GOT3 (cell line): ENCODE measurements at regions not wholly inside any gene's neighbourhood (a gene's known extent, or its start where the extent isn't known, plus 50 kb on each side); places are given as distances from the start of the nearest gene placed in this dataset.

ENCODE experiments used
- DNase-seq: peaks from one replicate; lab custom pipeline; 2025; ENCODE audit warnings: mixed read lengths; lab: John Stamatoyannopoulos, UW

DNA sequence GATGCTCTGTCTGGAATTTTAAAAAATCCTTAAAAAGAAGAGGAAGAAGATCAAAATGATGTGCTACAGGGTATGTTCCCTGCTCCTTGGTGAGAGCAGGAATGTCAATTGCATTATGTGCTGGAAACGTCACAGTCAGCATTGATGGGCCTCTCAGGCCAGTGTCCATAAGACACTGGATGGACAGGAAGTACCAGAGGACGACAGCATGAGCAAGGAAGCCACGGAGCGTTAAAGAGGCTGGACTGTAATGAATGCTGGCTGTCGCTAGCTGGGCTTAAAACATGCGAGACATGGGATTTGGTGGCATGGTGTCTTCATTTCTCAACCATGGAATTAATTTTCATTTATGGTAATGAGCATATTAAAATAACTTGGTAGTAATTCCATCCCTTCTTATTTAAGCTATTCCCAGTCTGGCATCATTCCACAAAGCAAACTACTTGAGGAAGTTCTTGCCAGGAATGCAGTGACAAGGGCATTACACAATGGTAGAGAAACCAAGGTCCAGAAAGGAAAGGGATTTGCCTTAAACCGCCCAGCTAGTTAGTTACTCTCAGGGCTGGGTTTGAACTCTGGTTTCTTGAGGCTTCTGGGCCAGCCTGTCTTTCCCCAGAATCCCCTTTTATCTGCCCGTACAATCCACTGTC, 166.6 kb upstream of the SOX4 start:
- DNase-seq, result no peak

DNA sequence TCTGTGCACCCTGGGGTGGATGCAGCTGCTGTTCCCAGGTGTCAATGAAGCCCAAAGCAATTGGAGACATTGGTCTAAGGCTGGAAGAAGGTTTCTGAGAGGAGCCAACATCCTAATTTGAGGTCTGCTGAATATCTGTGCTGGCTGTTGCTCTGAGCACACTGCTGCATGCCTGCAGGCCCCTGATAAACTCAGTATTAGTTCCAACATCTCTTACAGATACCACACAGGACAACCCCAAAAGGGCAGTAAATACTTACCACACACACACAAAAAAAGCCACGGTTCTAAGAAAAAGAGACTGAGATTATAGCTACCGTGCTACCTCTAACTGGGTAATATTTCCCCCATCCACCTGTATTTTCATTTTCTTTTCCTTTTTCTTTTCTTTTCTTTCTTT, 164.3 kb upstream of the SOX4 start:
- DNase-seq, result no peak

DNA sequence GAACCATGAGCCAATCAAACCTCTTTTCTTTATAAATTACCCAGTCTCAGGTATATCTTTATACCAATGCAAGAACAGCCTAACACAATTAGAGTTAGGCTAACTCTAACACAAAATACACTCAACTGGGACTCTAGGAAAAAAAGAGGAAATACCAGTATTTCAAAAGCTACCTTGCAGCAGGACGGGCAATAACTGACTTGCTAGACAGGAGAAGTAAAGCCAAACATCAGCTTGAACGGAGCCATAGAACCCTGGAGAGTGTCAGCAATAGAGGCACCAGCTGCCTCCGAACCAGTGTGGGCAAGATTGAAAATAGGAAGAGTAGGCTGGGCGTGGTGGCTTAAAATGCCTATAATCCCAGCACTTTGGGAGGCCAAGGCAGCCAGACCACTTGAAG, 162.0 kb upstream of the SOX4 start:
- DNase-seq, result no peak

DNA sequence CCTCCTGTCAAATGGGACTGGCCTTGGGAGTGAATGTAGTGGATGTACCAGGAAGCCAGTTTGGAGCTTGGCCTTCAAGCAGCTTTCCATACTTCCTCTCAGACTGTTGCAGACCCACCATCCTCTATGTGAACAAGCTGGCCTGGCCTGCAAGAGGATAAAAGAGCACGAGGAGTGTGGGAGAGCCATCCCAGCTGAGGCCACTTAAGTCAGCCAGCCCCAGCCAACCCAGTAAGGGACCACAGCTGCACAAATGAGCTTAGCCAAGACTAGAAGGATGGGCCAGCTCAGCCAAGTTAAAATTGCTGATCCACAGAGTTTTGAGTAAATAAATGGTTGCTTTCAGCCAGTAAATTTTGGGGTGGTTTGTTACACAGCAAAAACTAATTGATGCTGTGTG, 156.9 kb upstream of the SOX4 start:
- no peak for DNase-seq

DNA sequence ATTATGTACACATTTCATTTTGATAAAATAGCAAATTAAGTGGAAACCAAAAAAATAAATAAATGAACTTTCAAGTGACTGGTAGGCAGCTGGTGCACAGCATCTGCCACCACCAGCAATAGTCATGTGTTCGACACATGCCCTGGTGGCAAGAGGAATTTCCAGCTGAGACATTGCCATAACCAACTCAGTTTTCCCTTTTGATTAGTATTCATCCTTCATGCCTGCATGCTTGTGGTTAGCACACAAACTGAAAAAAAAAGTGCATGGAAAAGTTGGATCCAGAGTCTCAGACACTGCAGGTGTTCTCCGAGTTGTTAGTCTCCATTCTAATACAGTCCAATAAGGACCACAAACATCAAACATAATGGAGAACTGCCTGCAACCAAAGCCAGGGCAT, 156.0 kb upstream of the SOX4 start:
- DNase-seq, result no peak

DNA sequence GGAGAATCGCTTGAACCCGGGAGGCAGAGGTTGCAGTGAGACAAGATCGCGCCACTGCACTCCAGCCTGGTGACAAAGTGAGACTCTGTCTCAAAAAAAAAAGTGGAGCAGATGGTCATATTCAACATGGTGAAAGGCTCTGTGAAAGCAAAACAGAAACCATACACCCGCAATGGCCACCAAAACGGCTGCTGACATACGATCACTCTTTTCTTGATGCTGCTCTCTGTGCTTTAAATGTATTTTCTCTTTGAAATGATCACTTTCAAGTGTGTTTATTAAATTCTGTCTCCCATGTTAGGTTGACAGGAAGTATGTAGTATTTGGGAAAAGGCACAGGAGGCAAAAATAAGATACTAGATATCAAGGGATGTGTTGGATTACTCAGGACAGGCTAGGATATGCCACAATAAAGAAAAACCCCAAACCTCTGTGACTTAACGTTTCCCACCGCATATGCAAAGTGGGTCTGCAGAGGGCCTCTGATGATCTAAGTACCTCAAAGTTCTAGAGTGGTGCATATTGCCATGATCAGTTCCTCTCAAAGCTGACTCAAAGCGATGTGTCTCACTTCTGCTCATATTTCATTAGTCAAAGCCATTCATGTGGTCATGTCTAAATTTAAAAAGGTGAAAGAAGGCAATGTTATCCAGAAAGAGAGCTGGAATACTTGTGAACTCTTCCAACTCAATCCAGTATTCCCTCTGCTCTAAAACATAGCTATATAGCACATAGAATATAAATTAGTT, 155.1 kb upstream of the SOX4 start:
- DNase-seq, result no peak

DNA sequence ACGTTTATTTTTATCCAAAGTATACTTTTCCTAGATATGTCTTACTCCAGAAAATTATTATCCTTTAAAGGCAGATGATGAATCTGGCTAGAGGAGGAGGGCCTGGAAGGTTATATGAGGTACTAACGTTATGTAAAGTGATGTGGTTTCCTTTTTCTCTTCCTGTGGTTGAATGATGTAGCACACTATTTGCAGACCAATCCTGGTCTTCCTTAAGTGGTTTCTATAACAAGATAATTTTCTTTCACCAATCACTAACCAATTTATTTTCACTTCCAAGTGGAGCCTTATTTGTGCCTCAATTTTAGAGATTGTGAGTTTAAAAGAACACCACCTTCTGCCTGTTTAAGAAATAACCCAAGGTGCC, 154.6 kb upstream of the SOX4 start:
- no peak for DNase-seq

DNA sequence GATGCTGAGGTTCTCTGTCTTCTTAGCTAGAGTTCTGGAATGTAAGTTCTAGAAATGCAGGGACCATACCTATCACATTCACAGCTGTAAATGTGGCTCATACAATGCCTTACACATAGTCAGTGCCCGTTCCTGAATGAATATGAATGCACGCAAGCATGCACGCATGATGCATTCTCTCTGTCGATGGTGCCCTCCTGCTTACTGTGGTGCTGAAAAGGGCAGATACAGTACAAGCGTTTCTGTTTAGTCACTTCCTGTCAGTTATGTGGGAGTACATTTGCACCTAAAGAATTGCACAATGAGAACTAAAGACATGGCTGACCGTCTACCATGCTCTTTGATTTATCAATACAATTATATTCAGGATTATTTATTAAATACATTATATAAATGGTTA, 152.2 kb upstream of the SOX4 start:
- no peak for DNase-seq

DNA sequence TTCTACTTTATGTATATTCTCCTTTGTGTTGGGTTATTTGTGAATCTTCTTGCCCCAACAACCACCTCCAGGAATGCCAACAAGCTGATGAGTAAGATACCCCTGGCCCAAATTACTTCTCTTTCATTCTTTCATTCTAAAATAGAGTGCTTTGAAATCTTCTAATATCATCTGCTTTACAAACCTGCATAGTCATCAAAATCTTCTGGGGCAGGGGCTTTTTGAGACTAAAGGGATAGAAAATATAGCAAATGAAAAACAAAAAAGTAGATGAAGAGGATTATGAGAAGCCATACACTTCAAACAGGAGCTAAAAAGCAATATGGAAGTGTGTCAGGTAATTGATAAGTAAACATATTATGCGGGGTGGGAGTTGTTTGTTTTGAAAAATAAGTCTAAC, 150.7 kb upstream of the SOX4 start:
- DNase-seq, result no peak

DNA sequence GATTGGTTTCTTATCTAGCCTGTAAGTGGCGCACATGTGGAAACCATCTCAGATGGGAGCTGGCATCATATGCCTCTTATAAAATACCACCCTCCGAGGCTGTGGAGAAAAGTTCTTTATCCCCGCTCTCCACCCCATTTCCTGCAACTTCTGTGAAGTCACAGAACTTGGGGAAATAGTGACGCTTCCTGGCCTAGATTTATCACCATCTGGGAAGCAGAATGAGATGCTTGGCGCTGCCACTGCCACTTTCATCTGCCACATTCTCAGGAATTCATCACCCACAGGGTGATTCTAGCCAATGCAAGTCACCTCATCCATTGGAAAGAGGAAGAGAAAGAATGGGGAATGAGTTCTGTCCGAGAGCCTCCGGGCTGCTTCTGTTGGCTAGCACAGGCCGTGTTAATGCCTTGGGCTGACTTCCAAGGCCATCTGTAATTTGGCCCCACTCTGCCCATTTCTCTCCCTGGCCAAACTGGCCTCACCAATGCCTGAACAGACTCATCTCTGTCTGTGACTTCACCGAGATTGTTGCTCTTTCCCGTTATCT, 148.8 kb upstream of the SOX4 start:
- DNase-seq, result no peak

DNA sequence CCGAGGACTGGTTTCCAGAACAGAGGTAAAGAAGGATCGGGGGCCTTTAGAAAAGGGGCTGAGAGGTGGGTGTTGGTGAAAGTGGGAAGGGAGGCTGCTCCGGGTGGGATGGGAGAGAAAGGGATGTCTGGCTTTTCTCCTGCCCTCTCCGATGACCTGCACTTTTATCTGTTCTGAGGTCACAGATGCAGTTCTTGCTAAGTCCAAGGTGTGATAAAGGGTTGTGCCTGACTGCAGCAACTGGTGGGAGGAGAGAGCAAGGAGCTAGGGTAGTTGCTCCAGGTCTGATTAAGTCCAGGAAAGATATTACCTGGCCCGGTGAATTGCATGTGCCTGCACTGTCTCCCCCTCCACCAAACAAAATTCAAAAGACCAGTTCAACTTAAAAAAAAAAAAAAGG, 145.6 kb upstream of the SOX4 start:
- DNase-seq, result no peak

DNA sequence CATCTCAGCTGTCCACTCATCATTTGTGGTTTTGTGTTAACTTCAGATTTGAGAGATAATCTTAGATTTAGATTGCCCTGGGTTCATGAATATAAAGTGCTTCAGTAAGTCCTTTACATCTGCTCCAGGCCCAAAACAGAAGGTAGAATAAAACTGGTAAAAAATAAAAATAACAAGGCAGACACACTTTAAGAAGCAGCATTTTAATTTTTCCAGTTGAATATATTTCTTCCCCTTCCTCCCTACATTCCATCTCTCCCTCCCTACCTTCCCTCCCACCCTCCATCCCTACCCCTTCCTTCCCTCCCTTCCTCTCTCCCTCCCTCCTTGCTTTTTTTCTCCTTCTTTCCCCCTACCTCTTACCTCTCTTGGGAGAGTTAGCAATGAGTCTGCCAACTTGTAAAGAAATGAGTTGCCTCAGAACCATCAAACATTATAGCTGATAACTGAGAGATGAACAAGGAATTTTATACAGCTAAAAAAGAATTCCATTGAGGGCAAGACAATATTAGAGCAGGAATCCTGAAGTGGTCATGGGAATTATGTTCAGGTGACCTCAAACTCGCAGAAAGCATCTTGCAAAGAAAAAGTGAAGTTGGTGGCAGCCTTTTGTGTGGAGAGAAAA, 145.0 kb upstream of the SOX4 start:
- no peak for DNase-seq

DNA sequence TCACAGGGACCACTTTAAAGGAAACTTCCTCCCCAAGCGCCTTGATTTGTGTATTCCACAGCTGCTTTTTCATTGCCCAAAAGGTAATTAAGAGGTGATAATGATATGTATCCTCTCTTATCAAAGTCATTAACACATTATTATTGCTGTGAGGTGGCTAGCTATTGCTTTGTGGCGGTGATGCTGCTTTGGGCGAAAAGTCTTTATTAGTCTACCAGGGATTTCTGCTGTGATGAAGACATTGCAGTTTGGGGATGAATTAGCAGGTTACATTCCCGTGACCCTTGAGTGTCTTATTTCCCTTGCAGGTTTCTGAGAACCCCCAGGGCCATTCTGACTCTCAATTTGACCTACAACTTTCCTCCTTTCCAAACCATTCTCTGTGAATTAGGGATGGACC, 143.4 kb upstream of the SOX4 start:
- DNase-seq, result no peak

DNA sequence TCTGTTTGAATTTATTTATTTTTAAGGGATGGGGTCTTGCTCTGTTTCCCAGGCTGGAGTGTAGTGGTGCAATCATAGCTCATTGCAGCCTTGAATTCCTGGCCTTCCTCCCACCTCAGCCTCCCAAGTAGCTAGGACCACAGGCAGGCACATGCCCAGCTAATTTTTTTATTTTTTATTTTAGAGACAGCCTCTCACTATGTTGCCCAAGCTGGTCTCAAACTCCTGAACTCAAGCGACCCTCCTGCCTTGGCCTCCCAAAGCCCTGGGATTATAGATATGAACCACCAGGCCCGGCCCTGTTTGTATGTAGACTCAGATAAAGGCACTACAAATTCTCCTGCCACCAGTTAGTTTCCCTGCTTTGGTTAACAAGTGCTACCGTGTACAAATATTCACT, 142.9 kb upstream of the SOX4 start:
- no peak for DNase-seq

DNA sequence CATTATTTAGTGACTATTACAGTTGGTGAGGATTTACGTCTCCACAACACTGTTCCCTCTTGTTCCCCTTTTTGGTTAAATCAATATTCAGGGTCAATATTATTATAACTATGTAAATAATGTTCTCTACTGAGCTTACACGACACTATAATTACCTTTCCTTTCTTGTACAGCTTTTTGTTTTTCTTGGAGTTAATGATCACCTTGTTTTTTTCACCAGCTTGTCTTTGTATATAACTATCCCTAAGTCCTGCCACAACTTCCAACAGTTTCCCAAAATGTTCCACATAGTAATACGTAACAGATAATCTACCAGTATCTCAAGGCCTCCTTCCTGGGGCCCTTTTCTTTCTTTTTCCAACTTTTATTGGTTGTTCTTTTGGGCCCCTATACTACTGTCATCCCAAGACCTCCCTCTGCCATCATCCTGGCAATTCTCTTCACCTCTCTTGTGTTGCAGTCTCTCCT, 142.0 kb upstream of the SOX4 start:
- DNase-seq, result no peak

DNA sequence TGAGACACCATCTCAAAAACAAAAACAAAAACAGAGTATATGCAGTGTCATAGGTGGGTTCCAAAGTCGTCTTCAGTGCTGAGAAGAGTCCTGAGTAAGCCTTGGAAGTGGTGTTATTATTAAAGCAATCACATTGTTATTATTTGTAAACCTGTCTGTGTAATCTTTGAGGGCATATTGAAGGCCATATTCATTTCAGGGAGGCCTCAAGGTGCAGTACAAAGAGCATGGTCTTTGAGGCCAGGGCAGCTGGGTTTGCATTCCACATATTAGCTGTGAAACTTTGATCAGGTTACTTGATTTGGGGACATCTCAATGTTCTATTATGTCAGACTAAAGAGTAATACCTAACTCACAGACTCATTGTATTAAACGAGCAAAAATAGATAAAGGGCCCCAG, 139.3 kb upstream of the SOX4 start:
- DNase-seq, result no peak

DNA sequence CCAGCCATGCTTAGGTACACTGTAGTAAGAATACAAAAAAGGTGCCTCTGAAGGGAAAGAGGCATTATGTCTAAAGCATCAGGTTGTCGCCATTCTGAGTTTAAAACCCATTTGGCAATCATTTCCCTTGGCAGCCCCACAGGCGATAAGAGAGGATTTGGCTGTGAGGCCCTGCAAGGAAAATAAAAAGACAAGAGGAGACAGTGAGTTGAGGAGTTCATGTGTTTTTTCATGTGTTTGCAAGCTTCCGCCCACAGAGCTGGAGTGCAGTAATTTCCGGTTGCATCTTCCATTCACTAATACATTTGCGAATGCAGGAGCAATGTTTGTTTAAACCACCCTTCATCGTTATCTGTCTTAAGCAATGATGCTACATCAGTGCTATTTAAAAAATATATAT, 138.5 kb upstream of the SOX4 start:
- DNase-seq, result no peak

DNA sequence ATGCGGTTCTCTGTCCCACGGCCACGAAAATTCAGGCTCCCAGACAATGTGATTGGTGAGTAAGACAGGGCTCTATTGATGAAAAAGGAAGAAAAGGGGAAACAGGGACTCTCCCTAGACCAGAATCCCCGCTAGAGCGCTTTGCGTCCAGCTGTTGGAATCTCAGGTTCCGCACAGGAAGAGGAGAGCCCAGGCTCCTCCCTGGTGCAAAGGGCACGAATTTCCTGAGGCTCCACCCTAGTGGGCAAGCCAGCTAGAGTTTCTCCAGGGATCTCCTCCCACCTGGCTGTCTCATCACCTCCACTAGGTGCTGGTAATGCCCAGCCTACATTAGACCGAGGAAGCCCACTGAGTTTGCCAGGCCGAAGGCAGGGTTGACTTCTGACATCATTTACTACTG, 135.9 kb upstream of the SOX4 start:
- DNase-seq, result no peak

DNA sequence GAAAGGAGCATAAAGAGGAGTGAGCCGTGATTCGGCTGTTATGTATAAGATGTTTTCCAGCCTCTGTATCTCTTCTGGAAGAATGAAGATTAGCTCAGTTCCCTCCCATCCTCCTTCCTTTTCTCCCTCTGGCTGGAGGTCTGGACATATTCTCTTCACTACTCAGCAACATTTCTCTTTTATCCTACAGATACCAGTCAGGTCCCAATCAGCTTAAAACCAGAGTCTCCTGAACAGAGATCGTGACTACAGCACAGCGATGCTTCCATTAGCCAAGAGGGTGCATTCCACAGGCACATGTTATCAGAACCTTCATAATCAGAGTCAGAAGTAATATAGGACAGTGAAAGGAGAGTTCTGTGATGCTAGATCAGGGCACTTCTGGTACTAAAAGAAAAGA, 133.9 kb upstream of the SOX4 start:
- no peak for DNase-seq

DNA sequence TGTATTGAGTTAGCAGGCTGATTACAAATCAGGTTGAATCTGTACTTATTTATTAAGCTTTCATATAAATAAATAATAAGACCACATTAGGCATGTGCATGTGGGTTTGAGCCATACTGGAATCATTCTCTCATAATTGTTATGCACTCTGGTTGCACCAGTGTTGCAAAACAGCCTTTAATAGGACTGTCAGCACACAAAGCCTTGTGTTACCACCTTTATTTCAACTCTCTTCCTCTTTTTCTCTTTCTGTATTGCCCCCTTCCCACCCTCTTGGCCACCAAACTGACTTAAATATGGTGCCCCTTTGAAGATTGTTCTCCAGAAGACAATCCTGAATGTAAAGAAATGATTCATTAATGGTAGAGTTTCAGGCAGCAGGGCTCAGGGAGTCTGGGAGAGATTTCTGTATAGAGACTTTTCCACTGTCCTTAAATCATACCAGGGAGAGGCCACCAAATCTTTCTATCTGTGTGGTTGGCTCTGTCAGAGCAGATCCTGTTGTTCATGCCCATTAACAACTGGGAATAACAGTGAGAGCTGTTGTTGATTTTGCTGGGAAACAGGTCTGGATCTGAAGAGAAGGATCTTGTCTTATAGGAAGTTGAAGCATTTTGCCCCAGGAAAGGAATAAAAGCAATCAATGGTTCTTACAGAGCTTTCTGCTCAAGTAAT, 131.6 kb upstream of the SOX4 start:
- no peak for DNase-seq

DNA sequence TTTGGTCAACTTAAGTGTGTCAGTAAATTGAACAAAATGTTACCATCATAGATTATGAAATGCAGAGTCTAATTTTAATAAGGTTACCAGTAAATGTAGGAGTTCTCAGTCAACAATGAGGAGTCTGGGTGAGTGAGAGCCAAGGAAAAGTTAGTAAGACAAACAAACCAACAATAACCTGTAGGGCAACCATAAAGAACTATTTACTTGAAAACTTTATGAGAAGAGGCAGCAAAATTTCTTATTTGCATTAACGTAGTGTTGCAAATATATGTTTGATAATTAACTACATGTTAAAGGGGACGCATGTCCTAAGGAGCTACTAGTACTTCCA, 131.1 kb upstream of the SOX4 start:
- DNase-seq, result no peak

DNA sequence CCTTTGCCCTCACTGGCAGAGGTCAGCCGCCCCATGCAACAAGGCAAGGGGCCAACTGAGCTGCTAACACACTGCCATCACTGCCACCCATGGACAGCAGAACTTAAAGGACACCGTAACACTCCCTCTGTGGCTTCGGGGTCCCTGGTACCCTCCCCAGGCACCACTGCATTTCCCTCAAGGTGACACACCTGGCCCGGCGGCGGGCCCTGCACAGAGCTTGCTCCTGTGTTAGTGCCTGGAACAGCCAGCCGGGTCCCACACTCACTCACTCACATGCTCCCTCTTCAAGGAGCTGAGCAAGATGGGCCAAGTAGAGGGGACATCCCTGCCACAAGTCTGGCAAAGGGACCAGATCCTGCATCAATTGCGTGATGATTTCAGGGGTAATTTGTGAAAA, 126.5 kb upstream of the SOX4 start:
- DNase-seq, result no peak

DNA sequence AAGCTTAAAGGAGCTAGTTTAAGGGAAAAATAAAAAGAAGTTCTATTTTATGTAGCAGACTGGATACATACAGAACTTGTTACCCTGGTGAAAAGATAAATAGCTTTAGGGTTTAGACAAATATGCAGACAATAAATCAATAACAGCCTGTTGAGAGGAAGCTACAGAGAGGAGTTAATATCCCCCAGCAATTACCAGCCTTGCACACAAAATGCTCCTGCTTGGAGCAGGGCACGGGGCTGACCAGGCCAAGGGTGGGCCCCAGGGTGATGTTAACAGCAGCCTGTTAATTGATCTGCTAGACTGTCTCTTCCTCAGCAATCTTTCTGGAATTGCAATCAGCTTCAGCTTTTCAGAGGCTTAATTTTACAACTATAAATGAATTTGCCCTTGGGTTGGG, 125.1 kb upstream of the SOX4 start:
- DNase-seq, result no peak
